ENCODE measurements at regions not wholly inside any gene's neighbourhood (a gene's known extent, or its start where the extent isn't known, plus 50 kb on each side); places are given as distances from the start of the nearest gene placed in this dataset.

GRCh38 chr10:28445516-28445915, 87.4 kb upstream of the WAC start:
- no peak for DNase-seq
- Histone ChIP-seq H3K27ac (ENCODE audit: low read length, poor library complexity, severe bottlenecking) (no peak overlapping the region), H4K91ac (ENCODE audit: low read length) (no peak overlapping the region), H2AK5ac (ENCODE audit: low read length, severe bottlenecking) (no peak overlapping the region), H2BK120ac (ENCODE audit: low read depth, low read length) (no peak overlapping the region), H2BK12ac (ENCODE audit: low read length in 2 of 2) (no peak overlapping the region), H4K8ac (ENCODE audit: low read length) (no peak overlapping the region), H3K14ac (ENCODE audit: low read length in 2 of 2) (no peak overlapping the region), H3K4me1 (ENCODE audit: control insufficient read depth, insufficient read depth, low read depth, low read length) (no peaks in the 10 kb centered on the region), H3K9me3 (ENCODE audit: control insufficient read depth, low read length) (no peaks in the 10 kb centered on the region), H2BK5ac (ENCODE audit: low read depth, low read length, poor library complexity, severe bottlenecking) (no peak overlapping the region), H3K4me3 (ENCODE audit: insufficient read depth in 1 of 2, low read depth in 1 of 2, low read length in 2 of 2) (no peak overlapping the region), H2AFZ (ENCODE audit: low read depth, low read length) (no peak overlapping the region), H3K4ac (ENCODE audit: low read depth in 1 of 2, low read length in 2 of 2) (no peak overlapping the region), H3K79me1 (replicated peaks; ENCODE audit: low read length, poor library complexity, severe bottlenecking) (no peaks in the 10 kb centered on the region), H3K18ac (ENCODE audit: low read depth in 1 of 2, low read length in 2 of 2) (no peak overlapping the region), H3K23ac (ENCODE audit: low read length in 2 of 2) (no peak overlapping the region), H3K27me3 (ENCODE audit: control insufficient read depth in 1 of 2, insufficient read depth in 1 of 2, low read length in 2 of 2) (peaks cover 0 to 9% of the 10 kb centered on the region in 2 experiments), H3K4me2 (ENCODE audit: low read length, poor library complexity, severe bottlenecking) (no peak overlapping the region), H3K36me3 (ENCODE audit: control insufficient read depth in 1 of 2, insufficient read depth in 2 of 2, low read depth in 1 of 2, low read length in 2 of 2) (no peaks in the 10 kb centered on the region), H2BK15ac (ENCODE audit: low read depth, poor library complexity, severe bottlenecking) (no peak overlapping the region), H3K9ac (ENCODE audit: low read length) (no peak overlapping the region)
- WGBS: 80% methylated on average over 6 of the region's 6 CpGs

GRCh38 chr10:28449382-28449781, 83.5 kb upstream of the WAC start:
- no peak overlapping the region for H2BK12ac ChIP-seq (ENCODE audit: low read length in 2 of 2)
- H3K9me3 ChIP-seq (ENCODE audit: control insufficient read depth, low read length): peaks cover 8% of the 10 kb centered on the region
- no peak overlapping the region for H2BK120ac ChIP-seq (ENCODE audit: low read depth, low read length)
- H3K4ac ChIP-seq (ENCODE audit: low read depth in 1 of 2, low read length in 2 of 2): no peak overlapping the region
- no peak overlapping the region for H4K91ac ChIP-seq (ENCODE audit: low read length)
- no peak overlapping the region for H4K8ac ChIP-seq (ENCODE audit: low read length)
- no peak overlapping the region for H3K4me3 ChIP-seq (ENCODE audit: insufficient read depth in 1 of 2, low read depth in 1 of 2, low read length in 2 of 2)
- H3K79me1 ChIP-seq (replicated peaks; ENCODE audit: low read length, poor library complexity, severe bottlenecking): no peaks in the 10 kb centered on the region
- no peak overlapping the region for H2BK15ac ChIP-seq (ENCODE audit: low read depth, poor library complexity, severe bottlenecking)
- H2AFZ ChIP-seq (ENCODE audit: low read depth, low read length): no peak overlapping the region
- H3K36me3 ChIP-seq (ENCODE audit: control insufficient read depth in 1 of 2, insufficient read depth in 2 of 2, low read depth in 1 of 2, low read length in 2 of 2): no peaks in the 10 kb centered on the region
- no peaks in the 10 kb centered on the region for H3K4me1 ChIP-seq (ENCODE audit: control insufficient read depth, insufficient read depth, low read depth, low read length)
- WGBS: 78% methylated on average over 1 of the region's 1 CpG
- no peaks in the 10 kb centered on the region for H3K27me3 ChIP-seq (ENCODE audit: control insufficient read depth in 1 of 2, insufficient read depth in 1 of 2, low read length in 2 of 2)
- H3K4me2 ChIP-seq (ENCODE audit: low read length, poor library complexity, severe bottlenecking): no peak overlapping the region
- no peak overlapping the region for H3K23ac ChIP-seq (ENCODE audit: low read length in 2 of 2)
- DNase-seq: no peak
- no peak overlapping the region for H2AK5ac ChIP-seq (ENCODE audit: low read length, severe bottlenecking)
- H3K18ac ChIP-seq (ENCODE audit: low read depth in 1 of 2, low read length in 2 of 2): no peak overlapping the region
- no peak overlapping the region for H3K9ac ChIP-seq (ENCODE audit: low read length)
- no peak overlapping the region for H3K27ac ChIP-seq (ENCODE audit: low read length, poor library complexity, severe bottlenecking)
- no peak overlapping the region for H3K14ac ChIP-seq (ENCODE audit: low read length in 2 of 2)
- H2BK5ac ChIP-seq (ENCODE audit: low read depth, low read length, poor library complexity, severe bottlenecking): no peak overlapping the region

GRCh38 chr10:28449926-28450325, 83.0 kb upstream of the WAC start:
- WGBS: no CpG with 5 or more reads among the region's 1 CpG
- no peak overlapping the region for H2BK15ac ChIP-seq (ENCODE audit: low read depth, poor library complexity, severe bottlenecking)

GRCh38 chr10:28453926-28454325, 79.0 kb upstream of the WAC start:
- Histone ChIP-seq H3K4ac (ENCODE audit: low read depth in 1 of 2, low read length in 2 of 2) (no peak overlapping the region), H3K18ac (ENCODE audit: low read depth in 1 of 2, low read length in 2 of 2) (no peak overlapping the region), H3K23ac (ENCODE audit: low read length in 2 of 2) (no peak overlapping the region), H3K27ac (ENCODE audit: low read length, poor library complexity, severe bottlenecking) (no peak overlapping the region), H2BK12ac (ENCODE audit: low read length in 2 of 2) (no peak overlapping the region), H3K4me3 (ENCODE audit: insufficient read depth in 1 of 2, low read depth in 1 of 2, low read length in 2 of 2) (peak overlapping the region in 1 of 2 experiments; percentile 6), H3K36me3 (ENCODE audit: control insufficient read depth in 1 of 2, insufficient read depth in 2 of 2, low read depth in 1 of 2, low read length in 2 of 2) (no peaks in the 10 kb centered on the region), H3K9me3 (ENCODE audit: control insufficient read depth, low read length) (peaks cover 8% of the 10 kb centered on the region), H2BK120ac (ENCODE audit: low read depth, low read length) (no peak overlapping the region), H2AFZ (ENCODE audit: low read depth, low read length) (no peak overlapping the region), H4K8ac (ENCODE audit: low read length) (no peak overlapping the region), H3K4me2 (ENCODE audit: low read length, poor library complexity, severe bottlenecking) (no peak overlapping the region), H2BK5ac (ENCODE audit: low read depth, low read length, poor library complexity, severe bottlenecking) (no peak overlapping the region), H3K4me1 (ENCODE audit: control insufficient read depth, insufficient read depth, low read depth, low read length) (no peaks in the 10 kb centered on the region), H2BK15ac (ENCODE audit: low read depth, poor library complexity, severe bottlenecking) (no peak overlapping the region), H3K9ac (ENCODE audit: low read length) (no peak overlapping the region), H3K27me3 (ENCODE audit: control insufficient read depth in 1 of 2, insufficient read depth in 1 of 2, low read length in 2 of 2) (peaks cover 0 to 4% of the 10 kb centered on the region in 2 experiments), H3K79me1 (replicated peaks; ENCODE audit: low read length, poor library complexity, severe bottlenecking) (no peaks in the 10 kb centered on the region), H2AK5ac (ENCODE audit: low read length, severe bottlenecking) (no peak overlapping the region), H3K14ac (ENCODE audit: low read length in 2 of 2) (no peak overlapping the region), H4K91ac (ENCODE audit: low read length) (no peak overlapping the region)
- DNase-seq: no peak
- 70% methylated on average over 1 of the region's 1 CpG for WGBS

More at GRCh38 chr10:28449926-28450325, 83.0 kb upstream of the WAC start:
- Histone ChIP-seq H3K4me3 (ENCODE audit: insufficient read depth in 1 of 2, low read depth in 1 of 2, low read length in 2 of 2) (no peak overlapping the region), H2AFZ (ENCODE audit: low read depth, low read length) (no peak overlapping the region), H4K91ac (ENCODE audit: low read length) (no peak overlapping the region), H3K9ac (ENCODE audit: low read length) (no peak overlapping the region), H2BK120ac (ENCODE audit: low read depth, low read length) (no peak overlapping the region), H3K23ac (ENCODE audit: low read length in 2 of 2) (no peak overlapping the region), H3K4me2 (ENCODE audit: low read length, poor library complexity, severe bottlenecking) (no peak overlapping the region), H3K4me1 (ENCODE audit: control insufficient read depth, insufficient read depth, low read depth, low read length) (no peaks in the 10 kb centered on the region), H4K8ac (ENCODE audit: low read length) (no peak overlapping the region), H3K27me3 (ENCODE audit: control insufficient read depth in 1 of 2, insufficient read depth in 1 of 2, low read length in 2 of 2) (no peaks in the 10 kb centered on the region), H2BK12ac (ENCODE audit: low read length in 2 of 2) (no peak overlapping the region), H3K27ac (ENCODE audit: low read length, poor library complexity, severe bottlenecking) (no peak overlapping the region), H3K18ac (ENCODE audit: low read depth in 1 of 2, low read length in 2 of 2) (no peak overlapping the region), H3K9me3 (ENCODE audit: control insufficient read depth, low read length) (peaks cover 8% of the 10 kb centered on the region), H3K14ac (ENCODE audit: low read length in 2 of 2) (no peak overlapping the region), H3K36me3 (ENCODE audit: control insufficient read depth in 1 of 2, insufficient read depth in 2 of 2, low read depth in 1 of 2, low read length in 2 of 2) (no peaks in the 10 kb centered on the region), H2BK5ac (ENCODE audit: low read depth, low read length, poor library complexity, severe bottlenecking) (no peak overlapping the region), H3K4ac (ENCODE audit: low read depth in 1 of 2, low read length in 2 of 2) (no peak overlapping the region), H2AK5ac (ENCODE audit: low read length, severe bottlenecking) (no peak overlapping the region), H3K79me1 (replicated peaks; ENCODE audit: low read length, poor library complexity, severe bottlenecking) (no peaks in the 10 kb centered on the region)
- DNase-seq: no peak

All from mesenchymal stem cell (in vitro differentiated cells and primary cell).